Activated CD8-positive, alpha-beta memory T cell treated with anti-CD3 and anti-CD28 coated beads, Interleukin-2, amount 10 ng/mL, durations not matched to agents 7 days and 5 days (primary cell): ENCODE measurements at regions not wholly inside any gene's neighbourhood (a gene's known extent, or its start where the extent isn't known, plus 50 kb on each side); places are given as distances from the start of the nearest gene placed in this dataset.

Source experiments
- ATAC-seq: fragments of 150-1000 bp; cut with Tn5 transposase; one replicate; pipeline ENCODE4 v1.10.0; 2021; ENCODE audit warnings: moderate library complexity
- CTCF ChIA-PET: fragments of 350-600 bp; sonication (Branson Sonifier 250); formaldehyde crosslinking; loops from one replicate; lab custom pipeline; 2021; ENCODE audit warnings: antibody characterized with exemption; lab: Charles Lee
- DNase-seq: peaks from one replicate; pipeline ENCODE4 v3.0.0-alpha.2; 2020
- H3K27ac Mint-ChIP-seq: one replicate; pipeline ENCODE4 v1.8.0; 2021; ENCODE audit warnings: mild to moderate bottlenecking, mixed read lengths
- H3K27me3 Mint-ChIP-seq: one replicate; pipeline ENCODE4 v1.8.0; 2021; ENCODE audit warnings: mixed read lengths
- H3K36me3 Mint-ChIP-seq: one replicate; pipeline ENCODE4 v1.8.0; 2021; ENCODE audit warnings: mild to moderate bottlenecking, mixed read lengths
- H3K4me1 Mint-ChIP-seq: one replicate; pipeline ENCODE4 v1.8.0; 2021; ENCODE audit warnings: mixed read lengths
- H3K4me3 Mint-ChIP-seq: one replicate; pipeline ENCODE4 v1.8.0; 2021; ENCODE audit warnings: mild to moderate bottlenecking, moderate library complexity, mixed read lengths
- H3K9me3 Mint-ChIP-seq: one replicate; pipeline ENCODE4 v1.8.0; 2022; ENCODE audit warnings: low read depth, mixed read lengths

GRCh38 chr15:95105229-95105628, 873.9 kb downstream of the MCTP2 start:
- CTCF ChIA-PET: no interaction called here

DNA sequence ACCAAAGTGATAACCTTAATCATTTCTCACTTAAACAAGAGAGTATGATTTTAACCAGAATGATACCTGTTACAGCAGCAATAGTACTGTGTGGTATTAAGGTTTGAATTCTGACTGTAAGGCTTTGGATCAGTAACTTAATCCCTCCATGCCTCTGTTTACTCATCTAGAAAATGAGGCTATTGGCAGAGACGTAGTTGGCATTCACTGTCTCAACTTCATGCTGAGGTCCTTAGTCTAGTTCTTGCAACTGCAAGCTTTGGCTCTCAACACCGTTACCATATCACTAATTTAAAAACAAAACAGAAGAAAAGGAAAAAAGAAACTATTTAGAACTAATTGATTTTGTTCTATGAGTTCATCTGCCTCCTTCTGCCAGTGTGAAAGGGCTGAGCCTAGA, 875.4 kb downstream of the MCTP2 start:
- no peak for DNase-seq
- H3K27ac Mint-ChIP-seq: no peak overlapping the region
- no peaks in the 10 kb centered on the region for H3K4me1 Mint-ChIP-seq
- no peaks in the 10 kb centered on the region for H3K36me3 Mint-ChIP-seq
- CTCF ChIA-PET: no interaction called here
- H3K27me3 Mint-ChIP-seq: no peaks in the 10 kb centered on the region
- H3K9me3 Mint-ChIP-seq: no peaks in the 10 kb centered on the region
- ATAC-seq: no peak
- no peak overlapping the region for H3K4me3 Mint-ChIP-seq

More at GRCh38 chr15:95105229-95105628, 873.9 kb downstream of the MCTP2 start:
- Mint-ChIP-seq H3K4me3 (no peak overlapping the region), H3K9me3 (no peaks in the 10 kb centered on the region), H3K4me1 (no peaks in the 10 kb centered on the region), H3K36me3 (no peaks in the 10 kb centered on the region), H3K27ac (no peak overlapping the region), H3K27me3 (no peaks in the 10 kb centered on the region)
- no peak for DNase-seq
- ATAC-seq: no peak

GRCh38 chr15:95108673-95109072, 877.3 kb downstream of the MCTP2 start:
- H3K36me3 Mint-ChIP-seq: no peaks in the 10 kb centered on the region
- H3K4me1 Mint-ChIP-seq: no peaks in the 10 kb centered on the region
- DNase-seq: no peak
- H3K27ac Mint-ChIP-seq: no peak overlapping the region
- no peak for ATAC-seq
- no peaks in the 10 kb centered on the region for H3K27me3 Mint-ChIP-seq
- no peaks in the 10 kb centered on the region for H3K9me3 Mint-ChIP-seq
- CTCF ChIA-PET: no interaction called here
- no peak overlapping the region for H3K4me3 Mint-ChIP-seq

- Mint-ChIP-seq H3K27me3 (no peaks in the 10 kb centered on the region), H3K27ac (no peak overlapping the region), H3K4me1 (no peaks in the 10 kb centered on the region), H3K36me3 (no peaks in the 10 kb centered on the region), H3K9me3 (no peaks in the 10 kb centered on the region), H3K4me3 (no peak overlapping the region)
- no peak for ATAC-seq
- no peak for DNase-seq
- CTCF ChIA-PET: no interaction called here
These were observed 880.6 kb downstream of the MCTP2 start for GRCh38 chr15:95111969-95112368.

DNA sequence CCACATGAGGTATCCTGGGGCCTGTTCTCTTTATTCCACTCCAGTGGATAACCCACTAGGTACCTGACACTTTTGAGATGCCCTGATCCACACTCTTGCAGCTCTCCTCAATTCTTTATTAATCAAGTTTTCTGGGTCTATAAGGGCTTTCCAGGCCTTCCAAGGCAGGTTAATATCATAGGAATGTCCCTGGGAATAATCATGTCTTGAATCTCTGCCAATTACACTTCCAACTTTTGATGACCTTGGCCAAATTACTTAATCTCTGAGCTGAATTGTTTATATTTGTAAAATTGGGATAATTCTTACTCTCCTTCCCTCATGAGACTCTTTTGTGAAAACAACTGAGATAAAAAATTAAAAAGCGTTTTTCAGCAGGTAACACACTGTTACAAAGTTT, 881.7 kb downstream of the MCTP2 start:
- no peak for ATAC-seq
- Mint-ChIP-seq H3K36me3 (no peaks in the 10 kb centered on the region), H3K27ac (no peak overlapping the region), H3K4me1 (no peaks in the 10 kb centered on the region), H3K27me3 (no peaks in the 10 kb centered on the region), H3K4me3 (no peak overlapping the region), H3K9me3 (no peaks in the 10 kb centered on the region)
- CTCF ChIA-PET: no interaction called here
- no peak for DNase-seq

DNA sequence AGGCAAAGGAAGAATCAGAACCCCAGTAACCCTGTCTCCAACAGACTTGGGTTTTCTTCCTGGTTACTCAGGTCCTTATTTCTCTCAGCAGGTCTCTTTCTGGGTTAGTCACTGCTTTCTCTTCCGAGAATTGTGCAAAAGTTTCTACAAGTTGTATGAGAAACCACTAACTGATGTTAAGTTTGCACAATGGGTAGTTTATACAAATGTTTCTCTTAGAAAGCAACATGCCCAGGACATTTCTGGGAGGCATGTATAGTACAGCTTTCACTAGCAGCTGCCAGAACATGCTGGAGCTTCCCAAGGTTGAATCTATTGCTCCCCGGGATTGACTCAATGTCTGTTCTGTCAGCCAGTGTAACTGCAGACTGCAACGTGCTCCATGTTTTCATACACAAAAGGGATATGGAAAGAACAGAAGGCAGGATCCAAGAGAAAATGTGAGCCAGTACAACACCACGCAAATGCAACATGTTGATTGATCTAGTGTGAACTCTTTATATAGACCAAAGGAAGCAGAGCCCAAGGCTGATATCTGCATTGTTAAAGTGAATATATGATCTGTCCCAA, 887.8 kb downstream of the MCTP2 start:
- no peaks in the 10 kb centered on the region for H3K36me3 Mint-ChIP-seq
- no peak for ATAC-seq
- H3K27ac Mint-ChIP-seq: no peak overlapping the region
- no peaks in the 10 kb centered on the region for H3K9me3 Mint-ChIP-seq
- no peaks in the 10 kb centered on the region for H3K27me3 Mint-ChIP-seq
- no peaks in the 10 kb centered on the region for H3K4me1 Mint-ChIP-seq
- DNase-seq: no peak
- H3K4me3 Mint-ChIP-seq: no peak overlapping the region
- CTCF ChIA-PET: no interaction called here

DNA sequence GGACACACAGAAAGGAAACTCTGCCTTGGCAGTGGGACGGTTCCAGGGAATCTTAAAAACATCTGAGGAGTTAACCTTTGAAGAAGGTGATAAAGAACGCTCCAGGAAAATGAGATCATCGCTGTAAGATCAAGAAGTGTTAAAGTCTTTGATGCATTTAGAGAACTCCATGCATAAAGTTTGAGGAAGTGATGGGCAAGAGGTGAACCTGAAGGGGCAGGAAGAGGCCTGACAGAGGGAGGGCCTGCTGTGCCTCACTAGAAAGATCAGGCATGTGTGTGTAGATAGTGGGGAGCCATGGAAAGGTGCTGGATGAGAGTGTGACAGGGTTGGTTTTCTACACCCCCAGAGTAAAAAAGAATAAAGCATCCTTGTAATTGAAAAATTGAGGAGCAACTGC, 889.2 kb downstream of the MCTP2 start:
- H3K4me3 Mint-ChIP-seq: no peak overlapping the region
- ATAC-seq: no peak
- CTCF ChIA-PET: no interaction called here
- H3K27ac Mint-ChIP-seq: no peak overlapping the region
- H3K4me1 Mint-ChIP-seq: no peaks in the 10 kb centered on the region
- no peak for DNase-seq
- no peaks in the 10 kb centered on the region for H3K27me3 Mint-ChIP-seq
- H3K36me3 Mint-ChIP-seq: no peaks in the 10 kb centered on the region
- H3K9me3 Mint-ChIP-seq: no peaks in the 10 kb centered on the region

GRCh38 chr15:95121191-95121590, 889.8 kb downstream of the MCTP2 start:
- ATAC-seq (no peak), DNase-seq (no peak)
- H3K27ac Mint-ChIP-seq: no peak overlapping the region
- no peak overlapping the region for H3K4me3 Mint-ChIP-seq
- H3K27me3 Mint-ChIP-seq: no peaks in the 10 kb centered on the region
- no peaks in the 10 kb centered on the region for H3K9me3 Mint-ChIP-seq
- H3K36me3 Mint-ChIP-seq: no peaks in the 10 kb centered on the region
- CTCF ChIA-PET: no interaction called here
- H3K4me1 Mint-ChIP-seq: no peaks in the 10 kb centered on the region

- H3K9me3 Mint-ChIP-seq: no peaks in the 10 kb centered on the region
- no peak for ATAC-seq
- no peak overlapping the region for H3K27ac Mint-ChIP-seq
- H3K36me3 Mint-ChIP-seq: no peaks in the 10 kb centered on the region
- no peak overlapping the region for H3K4me3 Mint-ChIP-seq
- CTCF ChIA-PET: no interaction called here
- no peaks in the 10 kb centered on the region for H3K4me1 Mint-ChIP-seq
- no peak for DNase-seq
- H3K27me3 Mint-ChIP-seq: no peaks in the 10 kb centered on the region
These were observed 894.4 kb downstream of the MCTP2 start for GRCh38 chr15:95125803-95126202.

- H3K27ac Mint-ChIP-seq: no peak overlapping the region
- CTCF ChIA-PET: no interaction called here
- DNase-seq: no peak
- no peak overlapping the region for H3K4me3 Mint-ChIP-seq
- H3K4me1 Mint-ChIP-seq: no peaks in the 10 kb centered on the region
- H3K27me3 Mint-ChIP-seq: no peaks in the 10 kb centered on the region
- H3K36me3 Mint-ChIP-seq: no peaks in the 10 kb centered on the region
- no peaks in the 10 kb centered on the region for H3K9me3 Mint-ChIP-seq
- ATAC-seq: no peak
These were observed 896.0 kb downstream of the MCTP2 start for GRCh38 chr15:95127356-95127755.

DNA sequence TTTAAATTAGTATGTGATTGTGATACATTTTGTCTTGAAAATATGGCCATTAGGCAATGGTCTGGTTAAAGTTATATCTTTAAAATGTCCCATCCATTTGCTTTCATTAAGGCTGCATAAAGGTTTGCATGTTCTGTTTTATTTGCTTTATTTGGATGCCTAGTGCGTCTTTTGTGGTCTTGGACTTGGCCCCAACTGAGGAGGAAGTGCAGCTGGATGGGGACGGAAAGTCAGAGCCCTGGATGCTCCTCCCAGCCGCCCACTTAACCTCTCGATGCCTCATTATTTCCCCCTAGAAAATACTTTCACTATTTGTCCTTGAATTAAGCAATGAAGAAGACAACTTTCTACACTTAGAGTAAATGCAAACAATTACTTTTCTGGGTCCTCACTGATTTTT, 898.2 kb downstream of the MCTP2 start:
- CTCF ChIA-PET: no interaction called here
- Mint-ChIP-seq H3K4me3 (no peak overlapping the region), H3K4me1 (no peaks in the 10 kb centered on the region), H3K9me3 (no peaks in the 10 kb centered on the region), H3K27ac (no peak overlapping the region), H3K36me3 (no peaks in the 10 kb centered on the region), H3K27me3 (no peaks in the 10 kb centered on the region)
- ATAC-seq (no peak), DNase-seq (no peak)

DNA sequence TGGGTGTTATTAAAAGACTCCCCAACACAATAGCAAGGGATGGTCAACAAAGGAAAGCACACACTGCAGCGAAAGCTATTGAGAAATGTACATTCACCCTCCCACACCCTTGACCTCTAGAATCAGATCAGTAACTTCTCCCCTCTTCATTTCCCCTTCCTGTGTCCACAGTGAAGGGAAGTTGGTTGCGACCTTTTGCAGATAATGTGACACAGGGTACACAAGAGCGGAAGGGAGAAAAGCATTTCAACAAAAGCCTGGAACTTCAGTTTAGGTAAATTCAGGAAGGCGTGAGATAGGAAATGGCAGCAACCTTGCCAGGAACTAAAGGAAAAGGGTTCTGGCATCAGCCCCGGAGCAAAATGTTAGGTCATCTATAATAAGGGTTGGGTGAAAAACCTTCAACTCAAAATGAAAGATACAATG, 899.8 kb downstream of the MCTP2 start:
- H3K4me3 Mint-ChIP-seq: no peak overlapping the region
- H3K27ac Mint-ChIP-seq: no peak overlapping the region
- CTCF ChIA-PET: no interaction called here
- no peaks in the 10 kb centered on the region for H3K36me3 Mint-ChIP-seq
- DNase-seq (no peak), ATAC-seq (no peak)
- no peaks in the 10 kb centered on the region for H3K27me3 Mint-ChIP-seq
- no peaks in the 10 kb centered on the region for H3K4me1 Mint-ChIP-seq
- no peaks in the 10 kb centered on the region for H3K9me3 Mint-ChIP-seq

GRCh38 chr15:95132774-95133173, 901.4 kb downstream of the MCTP2 start:
- Mint-ChIP-seq H3K4me3 (no peak overlapping the region), H3K4me1 (no peaks in the 10 kb centered on the region), H3K27ac (no peak overlapping the region), H3K9me3 (no peaks in the 10 kb centered on the region), H3K36me3 (no peaks in the 10 kb centered on the region), H3K27me3 (no peaks in the 10 kb centered on the region)
- DNase-seq (no peak), ATAC-seq (no peak)
- CTCF ChIA-PET: no interaction called here

GRCh38 chr15:95134431-95135110, 903.2 kb downstream of the MCTP2 start:
- CTCF ChIA-PET: no interaction called here
- no peak overlapping the region for H3K4me3 Mint-ChIP-seq
- H3K9me3 Mint-ChIP-seq: no peaks in the 10 kb centered on the region

More at GRCh38 chr15:95134431-95135110, 903.2 kb downstream of the MCTP2 start:
- Mint-ChIP-seq H3K4me1 (no peaks in the 10 kb centered on the region), H3K36me3 (no peaks in the 10 kb centered on the region), H3K27ac (no peak overlapping the region), H3K27me3 (no peaks in the 10 kb centered on the region)
- DNase-seq (no peak), ATAC-seq (no peak)
